HCT116 (cell line): ENCODE measurements at regions not wholly inside any gene's neighbourhood (a gene's known extent, or its start where the extent isn't known, plus 50 kb on each side); places are given as distances from the start of the nearest gene placed in this dataset.

Experiments used
- ATAC-seq: fragments of 200-7000 bp; cut with Tn5 transposase; 2 replicates; pipeline ENCODE4 v1.9.1; 2020; ENCODE audit warnings: mild to moderate bottlenecking, moderate library complexity
- BruUV-seq: library from RNA; stranded (reverse); fragments of 400-500 nt; replicated peaks from 2 replicates; lab custom pipeline; 2021; lab: Mats Ljungman, UMichigan
- CTCF ChIA-PET: fragments of 300-600 bp; sonication (Branson Sonifier 250); formaldehyde crosslinking; loops from one replicate; lab custom pipeline; 2021; ENCODE audit warnings: antibody characterized with exemption; lab: Charles Lee
- POLR2A ChIA-PET: fragments of 300-600, 350-600 bp; sonication (Branson Sonifier 250); formaldehyde crosslinking; loops from one replicate; lab custom pipeline; 2021; ENCODE audit warnings: antibody characterized with exemption; lab: Charles Lee
- RAD21 ChIA-PET, 2 experiments: fragments of 300-600 bp; sonication (Branson Sonifier 250); formaldehyde crosslinking; loops; one replicate each; lab custom pipeline; 2023; ENCODE audit warnings: low total read pairs in 2 of 2; ENCODE audit not compliant: uncharacterized antibody in 2 of 2, unreplicated experiment in 2 of 2, low non-redundant PET in 1 of 2; lab: Charles Lee
- DNase-seq: peaks from one replicate; pipeline ENCODE4 v3.0.0-alpha.2; 2010; ENCODE audit warnings: low read depth, low spot score
- H2AFZ ChIP-seq: fragments of 200-600 bp; shearing (Covaris generic), sonication (generic); 2 replicates; pipeline ENCODE4 v1.6.1; 2017; ENCODE audit warnings: low read depth, mixed run types, mixed read lengths, antibody characterized with exemption, low read length; ENCODE audit not compliant: poor library complexity, severe bottlenecking
- H3K27ac ChIP-seq: 2 replicates; pipeline ENCODE4 v1.5.1; 2012; ENCODE audit warnings: low read depth, low read length
- H3K27me3 ChIP-seq: fragments of 200-600 bp; sonication (generic); 2 replicates; pipeline ENCODE4 v1.6.1; 2016; ENCODE audit warnings: mixed run types, low read length, mixed read lengths; ENCODE audit not compliant: insufficient read depth
- H3K36me3 ChIP-seq, 2 experiments: fragments of 200-500 bp in 1 of 2; fragments of 200-600 bp in 1 of 2; sonication (Bioruptor generic) in 1 of 2; sonication (generic) in 1 of 2; 2 replicates each; pipeline versions ENCODE4 v1.5.1 to v1.6.1; 2014 to 2016; ENCODE audit warnings: low read length in 2 of 2, inconsistent platforms in 1 of 2, mixed read lengths in 1 of 2, mixed run types in 1 of 2; ENCODE audit not compliant: insufficient read depth in 2 of 2, control insufficient read depth in 1 of 2
- H3K4me1 ChIP-seq, 2 experiments: fragments of 200-600 bp in 1 of 2; sonication (generic) in 1 of 2; 2 replicates each; pipeline versions ENCODE4 v1.5.1 to v1.6.1; 2012 to 2017; ENCODE audit warnings: low read length in 2 of 2, inconsistent platforms in 1 of 2, mild to moderate bottlenecking in 1 of 2, mixed read lengths in 1 of 2, mixed run types in 1 of 2, moderate library complexity in 1 of 2; ENCODE audit not compliant: insufficient read depth in 2 of 2, control insufficient read depth in 1 of 2
- H3K4me2 ChIP-seq: fragments of 200-600 bp; sonication (generic); 2 replicates; pipeline ENCODE4 v1.6.1; 2017; ENCODE audit warnings: mixed run types, low read length, mixed read lengths
- H3K4me3 ChIP-seq, 2 experiments: fragments of 200-600 bp in 1 of 2; sonication (generic) in 1 of 2; replicated peaks in 1 of 2; 2 replicates each; pipeline ENCODE4 v1.5.1; 2011 to 2016; ENCODE audit warnings: low read length in 2 of 2, control low read depth in 1 of 2, low read depth in 1 of 2, mild to moderate bottlenecking in 1 of 2, mixed read lengths in 1 of 2, mixed run types in 1 of 2
- H3K79me2 ChIP-seq: fragments of 200-600 bp; sonication (generic); 2 replicates; pipeline ENCODE4 v1.6.1; 2017; ENCODE audit warnings: mild to moderate bottlenecking, mixed run types, low read length, moderate library complexity, mixed read lengths; ENCODE audit not compliant: insufficient read depth
- H3K9ac ChIP-seq: fragments of 200-600 bp; sonication (generic); 2 replicates; pipeline ENCODE4 v1.6.1; 2016; ENCODE audit warnings: low read length, mixed read lengths
- H3K9me2 ChIP-seq: fragments of 200-600 bp; sonication (generic), shearing (Covaris generic); 2 replicates; pipeline ENCODE4 v1.6.1; 2017; ENCODE audit warnings: mixed run types, mild to moderate bottlenecking, moderate library complexity; ENCODE audit not compliant: insufficient read depth
- H3K9me3 ChIP-seq, 2 experiments: fragments of 200-500 bp in 1 of 2; fragments of 200-600 bp in 1 of 2; sonication (Bioruptor generic) in 1 of 2; sonication (generic) in 1 of 2; 2 replicates each; pipeline ENCODE4 v1.6.1; 2014 to 2017; ENCODE audit warnings: low read length in 2 of 2, mixed read lengths in 2 of 2, inconsistent platforms in 1 of 2, low read depth in 1 of 2, mild to moderate bottlenecking in 1 of 2, mixed run types in 1 of 2, moderate library complexity in 1 of 2; ENCODE audit not compliant: control insufficient read depth in 1 of 2, insufficient read depth in 1 of 2
- H4K20me1 ChIP-seq: fragments of 200-600 bp; sonication (generic), shearing (Covaris generic); 2 replicates; pipeline ENCODE4 v1.6.1; 2017; ENCODE audit warnings: mixed run types, mild to moderate bottlenecking, moderate library complexity; ENCODE audit not compliant: insufficient read depth
- CBX3 ChIP-seq: IDR thresholded peaks from 2 replicates; pipeline ENCODE4 v1.6.1; 2012; ENCODE audit warnings: low read depth
- FOSL1 ChIP-seq: IDR thresholded peaks from 2 replicates; pipeline ENCODE4 v1.6.1; 2012; ENCODE audit warnings: low read depth
- JUND ChIP-seq: IDR thresholded peaks from 2 replicates; pipeline ENCODE4 v1.6.1; 2012
- POLR2AphosphoS5 ChIP-seq: IDR thresholded peaks from 2 replicates; pipeline ENCODE4 v1.6.1; 2011; ENCODE audit warnings: mild to moderate bottlenecking, low read depth, low read length, moderate library complexity
- YY1 ChIP-seq: IDR thresholded peaks from 2 replicates; pipeline ENCODE4 v1.6.1; 2011; ENCODE audit warnings: low read length, low read depth, moderate library complexity, mild to moderate bottlenecking; ENCODE audit not compliant: insufficient replicate concordance; ENCODE audit errors: extremely low read depth
- ZFX ChIP-seq: fragments of 450-650 bp; IDR thresholded peaks from 2 replicates; pipeline ENCODE4 v1.6.1; 2017
- ZNF274 ChIP-seq: fragments of 200-500 bp; sonication (Bioruptor generic); IDR thresholded peaks from 2 replicates; pipeline ENCODE4 v1.6.1; 2014; ENCODE audit warnings: mild to moderate bottlenecking, low read depth, low read length, inconsistent platforms
- intact Hi-C: fragments of 100-400 bp; cut with micrococcal nuclease; formaldehyde crosslinking; loops from 2 replicates; pipeline ENCODE4 v1.10.0; 2022
- TF ChIP-seq, protein P1 (sequence below): IDR thresholded peaks from 2 replicates; pipeline ENCODE4 v1.6.1; 2012; ENCODE audit warnings: low read depth
- TF ChIP-seq, protein P2 (sequence below): IDR thresholded peaks from 2 replicates; pipeline ENCODE4 v1.6.1; 2012

DNA sequence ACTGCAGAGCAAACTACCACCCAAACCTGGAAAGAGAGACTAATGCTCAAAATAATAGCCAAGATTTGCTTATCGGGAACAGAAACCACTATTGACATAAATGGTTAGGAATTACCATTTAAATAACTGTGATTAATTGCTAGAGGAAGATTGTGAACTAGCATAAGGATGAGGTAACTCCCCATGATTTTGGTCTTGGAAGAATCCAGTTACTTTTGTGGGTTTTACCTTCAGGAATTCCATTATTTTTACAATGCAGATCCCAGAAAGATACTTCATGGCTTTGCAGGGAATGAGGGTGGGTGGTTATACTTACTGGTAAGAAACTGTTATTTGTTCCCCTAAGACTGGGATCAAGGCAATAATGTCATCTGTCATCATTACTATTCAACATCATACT lies 652.9 kb upstream of the FLRT2 start:
- intact Hi-C loops: no loop called here

More for the DNA sequence above, 652.9 kb upstream of the FLRT2 start:
- no peaks in the 10 kb centered on the region for H3K27me3 ChIP-seq
- no peaks in the 10 kb centered on the region for H3K9me2 ChIP-seq
- no TSS peak for BruUV-seq
- ChIA-PET POLR2A (no interaction called here), RAD21 (no interaction called here), CTCF (no interaction called here)
- no peaks in the 10 kb centered on the region; the same call in 1 of the 2 replicates for H4K20me1 ChIP-seq
- H3K4me1 ChIP-seq: no peaks in the 10 kb centered on the region
- H3K9ac ChIP-seq: no peak overlapping the region
- no peak overlapping the region for H2AFZ ChIP-seq
- peaks cover 0 to 3% of the 10 kb centered on the region in 2 experiments; a peak in 3 of 4 replicates for H3K9me3 ChIP-seq
- H3K36me3 ChIP-seq: no peaks in the 10 kb centered on the region
- H3K4me2 ChIP-seq: no peak overlapping the region
- H3K27ac ChIP-seq: no peak overlapping the region
- no peak overlapping the region for H3K4me3 ChIP-seq
- H3K79me2 ChIP-seq: no peaks in the 10 kb centered on the region
- TF ChIP-seq ZFX: no peak
- TF ChIP-seq, protein P1, sequence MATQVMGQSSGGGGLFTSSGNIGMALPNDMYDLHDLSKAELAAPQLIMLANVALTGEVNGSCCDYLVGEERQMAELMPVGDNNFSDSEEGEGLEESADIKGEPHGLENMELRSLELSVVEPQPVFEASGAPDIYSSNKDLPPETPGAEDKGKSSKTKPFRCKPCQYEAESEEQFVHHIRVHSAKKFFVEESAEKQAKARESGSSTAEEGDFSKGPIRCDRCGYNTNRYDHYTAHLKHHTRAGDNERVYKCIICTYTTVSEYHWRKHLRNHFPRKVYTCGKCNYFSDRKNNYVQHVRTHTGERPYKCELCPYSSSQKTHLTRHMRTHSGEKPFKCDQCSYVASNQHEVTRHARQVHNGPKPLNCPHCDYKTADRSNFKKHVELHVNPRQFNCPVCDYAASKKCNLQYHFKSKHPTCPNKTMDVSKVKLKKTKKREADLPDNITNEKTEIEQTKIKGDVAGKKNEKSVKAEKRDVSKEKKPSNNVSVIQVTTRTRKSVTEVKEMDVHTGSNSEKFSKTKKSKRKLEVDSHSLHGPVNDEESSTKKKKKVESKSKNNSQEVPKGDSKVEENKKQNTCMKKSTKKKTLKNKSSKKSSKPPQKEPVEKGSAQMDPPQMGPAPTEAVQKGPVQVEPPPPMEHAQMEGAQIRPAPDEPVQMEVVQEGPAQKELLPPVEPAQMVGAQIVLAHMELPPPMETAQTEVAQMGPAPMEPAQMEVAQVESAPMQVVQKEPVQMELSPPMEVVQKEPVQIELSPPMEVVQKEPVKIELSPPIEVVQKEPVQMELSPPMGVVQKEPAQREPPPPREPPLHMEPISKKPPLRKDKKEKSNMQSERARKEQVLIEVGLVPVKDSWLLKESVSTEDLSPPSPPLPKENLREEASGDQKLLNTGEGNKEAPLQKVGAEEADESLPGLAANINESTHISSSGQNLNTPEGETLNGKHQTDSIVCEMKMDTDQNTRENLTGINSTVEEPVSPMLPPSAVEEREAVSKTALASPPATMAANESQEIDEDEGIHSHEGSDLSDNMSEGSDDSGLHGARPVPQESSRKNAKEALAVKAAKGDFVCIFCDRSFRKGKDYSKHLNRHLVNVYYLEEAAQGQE: no peak
- TF ChIP-seq, protein P2, sequence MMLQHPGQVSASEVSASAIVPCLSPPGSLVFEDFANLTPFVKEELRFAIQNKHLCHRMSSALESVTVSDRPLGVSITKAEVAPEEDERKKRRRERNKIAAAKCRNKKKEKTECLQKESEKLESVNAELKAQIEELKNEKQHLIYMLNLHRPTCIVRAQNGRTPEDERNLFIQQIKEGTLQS: no peak
- no peak for TF ChIP-seq YY1
- no peak for TF ChIP-seq JUND
- TF ChIP-seq CBX3: no peak
- no peak for TF ChIP-seq ZNF274
- no peak for TF ChIP-seq FOSL1
- TF ChIP-seq POLR2AphosphoS5: no peak
- ATAC-seq (no peak), DNase-seq (no peak)
